OCI-LY7 (cell line): ENCODE measurements at regions not wholly inside any gene's neighbourhood (a gene's known extent, or its start where the extent isn't known, plus 50 kb on each side); places are given as distances from the start of the nearest gene placed in this dataset.

Experiments used
- CTCF ChIP-seq: fragments of 200-600 bp; sonication (generic); conservative IDR thresholded peaks from 2 replicates; pipeline ENCODE4 v1.5.1; 2014; ENCODE audit warnings: mild to moderate bottlenecking, antibody characterized with exemption, low read length, moderate library complexity, mixed read lengths
- EZH2phosphoT487 ChIP-seq: fragments of 200-600 bp; sonication (generic); IDR thresholded peaks from 2 replicates; pipeline ENCODE4 v1.6.1; 2018; ENCODE audit warnings: low read depth, borderline replicate concordance, mild to moderate bottlenecking, mixed run types, antibody characterized with exemption, low read length, moderate library complexity, mixed read lengths

DNA sequence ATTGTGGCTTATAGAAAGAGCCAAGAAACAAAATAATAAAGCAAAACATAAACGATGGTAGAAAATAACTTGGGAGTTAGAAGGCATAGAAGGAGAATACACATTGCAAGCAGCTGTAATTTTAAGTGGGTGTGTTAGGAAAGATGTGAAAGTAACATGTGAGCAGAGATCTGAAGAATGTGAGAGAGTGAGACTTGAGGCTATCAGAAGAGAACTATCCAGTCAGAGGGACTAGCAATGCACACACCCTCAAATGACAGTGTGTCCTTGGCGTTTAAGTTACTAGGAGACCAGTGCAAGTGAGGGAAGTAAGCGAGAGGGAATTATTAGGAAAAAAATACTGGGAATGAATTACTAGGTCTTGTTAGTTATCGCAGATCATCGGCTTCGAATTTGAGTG, 304.9 kb downstream of the DSEL start:
- no peak for TF ChIP-seq CTCF
- no peak for TF ChIP-seq EZH2phosphoT487
